HG03457 (cell line): ENCODE measurements at regions not wholly inside any gene's neighbourhood (a gene's known extent, or its start where the extent isn't known, plus 50 kb on each side); places are given as distances from the start of the nearest gene placed in this dataset.
"Not testable (repeated sequence)": the region's sequence is repeated elsewhere in the genome, so short reads cannot be mapped to it uniquely, and the experiment has no call there.

Experiments
- ATAC-seq: cut with Tn5 transposase; IDR thresholded peaks from one replicate; pipeline ENCODE4 v1.9.1; 2021; ENCODE audit warnings: moderate number of reproducible peaks; ENCODE audit not compliant: unreplicated experiment

DNA sequence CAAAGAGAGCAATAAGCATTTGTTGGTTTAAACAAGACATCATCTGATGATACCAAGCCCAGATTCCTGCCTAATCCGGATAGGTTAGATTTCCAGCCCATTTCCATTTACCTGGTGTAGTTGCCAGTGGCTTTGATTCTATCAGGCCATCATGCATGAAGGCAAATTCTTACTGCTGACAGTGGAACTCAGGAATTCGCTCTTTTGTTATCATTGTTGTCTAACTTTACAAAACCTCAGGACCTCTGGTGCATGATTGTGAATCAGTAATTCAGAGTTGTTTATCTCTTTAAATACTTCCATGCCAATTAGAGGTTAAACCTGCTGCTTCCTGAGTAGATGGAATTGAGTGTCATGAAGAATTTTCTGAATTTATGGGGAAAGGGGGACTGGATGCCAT lies 76.5 kb downstream of the C9orf152 start:
- ATAC-seq = no peak

DNA sequence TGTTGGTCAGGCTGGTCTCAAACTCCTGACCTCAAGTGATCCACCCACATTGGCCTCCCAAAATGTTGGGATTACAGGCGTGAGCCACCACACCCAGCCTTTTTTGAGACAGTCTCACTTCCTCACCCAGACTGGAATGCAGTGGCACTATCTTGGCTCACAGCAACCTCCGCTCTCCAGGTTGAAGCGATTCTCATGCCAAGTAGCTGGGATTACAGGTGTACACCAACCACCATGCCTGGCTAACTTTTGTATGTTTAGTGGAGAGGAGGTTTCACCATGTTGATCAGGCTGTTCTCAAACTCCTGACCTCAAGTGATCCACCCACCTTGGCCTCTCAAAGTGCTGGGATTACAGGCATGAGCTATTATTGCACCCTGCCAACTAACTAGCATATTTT lies 75.4 kb downstream of the C9orf152 start:
- not testable (repeated sequence) for ATAC-seq

- ATAC-seq = no peak
Observed at GRCh38 chr9:110133059-110133458, 74.9 kb downstream of the C9orf152 start.

DNA sequence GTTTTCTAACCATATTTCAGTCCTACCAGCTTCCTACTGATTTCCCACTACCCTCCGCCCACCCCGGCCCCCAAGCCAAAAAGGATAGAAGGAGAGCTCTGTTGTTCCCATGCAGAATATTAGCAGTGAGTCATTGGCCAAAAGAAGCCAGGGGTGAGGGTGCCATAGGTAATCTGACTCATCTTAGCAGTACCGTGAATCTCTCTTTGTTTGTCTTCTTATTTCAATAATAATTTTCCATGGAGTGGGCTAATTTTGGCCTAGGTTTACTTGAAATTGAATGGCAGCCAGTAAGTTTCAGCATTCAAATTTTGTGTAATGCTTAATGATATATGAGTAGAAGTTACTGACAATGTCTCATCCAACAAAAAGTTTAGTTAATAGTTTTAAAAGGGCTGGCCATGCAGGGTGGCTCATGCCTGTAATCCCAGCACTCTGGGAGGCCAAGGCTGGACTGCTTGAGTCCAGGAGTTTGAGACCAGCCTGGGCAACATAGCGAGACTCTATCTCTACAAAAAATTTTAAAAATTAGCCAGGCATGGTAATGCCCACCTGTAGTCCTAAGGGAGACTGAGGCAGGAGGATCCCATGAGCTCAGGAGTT lies 74.2 kb downstream of the C9orf152 start:
- ATAC-seq = no peak

DNA sequence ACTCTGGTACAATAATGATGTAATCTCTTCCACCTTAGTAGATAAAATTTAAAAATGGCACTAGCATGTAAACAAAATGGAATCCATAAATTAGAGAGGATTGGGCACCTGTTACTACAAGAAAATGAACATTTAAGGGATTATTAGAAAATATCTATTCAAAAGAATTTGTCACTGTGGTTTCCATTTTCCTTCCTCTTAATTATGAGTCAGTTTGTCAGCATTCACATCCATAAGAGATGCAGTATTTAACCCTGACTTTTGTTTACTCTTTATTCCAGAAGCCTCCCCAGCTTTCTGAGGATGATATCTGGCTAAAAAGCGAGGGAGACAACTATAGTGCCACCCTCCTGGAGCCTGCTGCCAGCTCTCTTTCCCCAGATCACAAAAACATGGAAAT lies 72.1 kb downstream of the C9orf152 start:
- ATAC-seq = no peak

DNA sequence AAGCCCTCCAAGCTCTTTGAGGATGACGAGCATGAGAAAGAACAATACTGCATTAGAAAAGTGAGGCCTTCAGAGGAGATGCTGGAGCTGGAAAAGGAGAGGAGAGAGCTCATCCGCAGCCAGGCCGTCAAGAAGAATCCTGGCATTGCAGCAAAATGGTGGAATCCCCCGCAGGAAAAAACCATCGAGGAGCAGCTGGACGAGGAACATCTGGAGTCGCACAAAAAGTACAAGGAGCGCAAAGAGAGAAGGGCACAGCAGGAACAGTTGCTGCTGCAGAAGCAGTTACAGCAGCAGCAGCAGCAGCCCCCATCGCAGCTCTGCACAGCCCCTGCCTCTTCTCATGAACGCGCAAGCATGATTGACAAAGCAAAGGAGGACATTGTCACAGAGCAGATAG lies 71.2 kb downstream of the C9orf152 start:
- no peak for ATAC-seq

DNA sequence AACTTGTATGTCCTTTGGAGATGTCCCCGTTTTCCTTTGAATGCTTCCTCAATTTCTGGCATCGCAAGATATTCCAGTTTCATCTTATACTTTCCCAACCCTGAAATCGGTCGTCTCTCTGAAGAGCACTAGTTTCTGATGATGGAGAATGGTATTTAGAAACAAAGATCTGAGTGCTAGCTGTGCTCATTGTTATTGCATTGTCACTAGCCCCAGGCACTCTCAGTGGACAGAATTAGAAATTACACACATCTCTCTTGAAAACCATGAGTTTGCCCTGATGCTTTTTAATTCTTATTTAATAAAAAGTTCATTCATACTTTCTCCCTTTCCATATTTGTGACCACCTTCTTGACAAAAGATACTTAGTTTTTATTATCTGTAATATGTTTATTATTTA lies 67.7 kb downstream of the C9orf152 start:
- ATAC-seq = no peak

DNA sequence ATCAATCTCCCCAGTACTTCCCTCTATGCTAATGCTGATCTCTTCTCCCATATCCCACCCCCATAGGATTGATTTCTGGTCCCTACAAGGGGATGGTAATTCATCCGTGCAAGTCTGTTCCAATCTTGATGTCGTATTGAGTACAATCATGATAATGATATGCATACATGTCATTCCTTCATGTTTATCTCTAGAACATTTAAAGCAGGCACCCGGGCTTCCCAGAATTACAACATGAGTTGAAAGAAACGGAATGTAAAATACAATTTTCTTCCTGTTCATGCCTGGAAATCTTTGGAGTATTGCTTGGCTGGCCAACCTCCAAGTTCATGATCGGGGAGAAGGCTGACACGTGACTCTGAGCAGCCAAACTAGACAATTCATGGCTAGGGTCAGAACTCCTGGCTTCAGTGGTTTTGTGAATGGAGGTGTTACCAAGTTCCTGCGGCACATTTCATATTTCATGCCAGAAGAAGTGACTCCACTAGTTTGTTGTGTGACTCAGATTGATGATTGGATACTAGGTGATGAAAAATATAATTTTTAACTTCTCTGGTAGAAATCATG lies 66.6 kb downstream of the C9orf152 start:
- ATAC-seq = no peak

DNA sequence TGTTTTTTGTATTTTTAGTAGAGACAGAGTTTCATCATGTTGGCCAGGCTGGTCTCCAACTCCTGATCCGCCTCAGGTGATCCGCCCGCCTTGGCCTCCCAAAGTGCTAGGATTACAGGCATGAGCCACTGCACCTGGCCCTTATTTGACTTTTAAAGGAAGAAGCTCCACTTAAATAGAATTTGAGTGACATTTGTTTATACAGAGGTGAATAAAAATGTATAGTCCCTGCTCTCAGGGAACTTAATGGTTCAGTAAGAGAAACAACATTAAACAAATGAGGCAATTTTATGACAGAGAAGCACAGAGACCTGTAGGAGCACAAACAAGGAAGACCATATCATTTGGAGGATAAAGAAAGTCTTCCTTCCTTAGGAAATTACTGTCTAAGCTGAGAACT lies 65.7 kb downstream of the C9orf152 start:
- ATAC-seq = no peak

- ATAC-seq = no peak
Observed at GRCh38 chr9:110142868-110143481, 65.0 kb downstream of the C9orf152 start.

DNA sequence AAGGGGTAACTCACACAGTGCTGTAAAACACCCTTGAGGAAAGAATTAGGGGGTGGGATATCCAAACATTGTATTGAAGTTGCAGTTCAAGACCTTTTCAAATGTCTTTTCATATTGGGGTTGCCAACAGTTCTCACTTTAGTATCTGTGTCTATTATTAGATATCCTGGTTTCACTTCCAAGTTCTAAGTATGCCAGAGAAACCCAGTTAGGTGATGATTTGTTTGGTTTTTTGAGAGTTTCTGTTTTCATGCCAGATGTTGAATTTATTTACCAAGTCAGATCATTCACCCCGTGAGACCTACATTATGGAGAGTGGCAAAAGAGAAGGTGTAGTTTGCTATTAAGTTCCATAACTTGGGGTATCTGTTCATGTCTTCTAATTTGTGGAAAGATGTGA lies 64.5 kb downstream of the C9orf152 start:
- peak; percentile 50 for ATAC-seq

- peak; percentile 51 for ATAC-seq
Observed at GRCh38 chr9:110143950-110144545, 63.9 kb downstream of the C9orf152 start.

DNA sequence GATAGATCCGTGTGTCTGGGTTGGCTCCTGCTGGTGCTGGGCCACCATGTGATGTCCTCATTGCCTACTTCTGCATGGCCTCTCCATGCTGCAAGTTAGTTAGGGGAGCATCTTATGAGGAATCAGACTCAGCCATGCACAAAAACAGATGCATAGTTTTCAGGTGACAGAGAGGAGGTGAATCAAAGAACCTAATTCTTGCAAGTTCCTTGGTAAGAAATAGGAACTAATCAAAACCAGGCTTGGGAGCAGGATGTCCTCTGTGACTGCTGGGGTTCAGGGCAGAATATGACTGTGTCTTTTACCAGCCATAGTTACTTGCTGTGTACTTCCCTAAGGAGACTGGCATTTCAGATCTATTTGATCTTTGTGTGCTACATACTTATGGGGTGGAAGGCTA lies 61.6 kb downstream of the C9orf152 start:
- ATAC-seq = no peak

- peak; percentile 57 for ATAC-seq
Observed at GRCh38 chr9:110148384-110148783, 59.6 kb downstream of the C9orf152 start.

DNA sequence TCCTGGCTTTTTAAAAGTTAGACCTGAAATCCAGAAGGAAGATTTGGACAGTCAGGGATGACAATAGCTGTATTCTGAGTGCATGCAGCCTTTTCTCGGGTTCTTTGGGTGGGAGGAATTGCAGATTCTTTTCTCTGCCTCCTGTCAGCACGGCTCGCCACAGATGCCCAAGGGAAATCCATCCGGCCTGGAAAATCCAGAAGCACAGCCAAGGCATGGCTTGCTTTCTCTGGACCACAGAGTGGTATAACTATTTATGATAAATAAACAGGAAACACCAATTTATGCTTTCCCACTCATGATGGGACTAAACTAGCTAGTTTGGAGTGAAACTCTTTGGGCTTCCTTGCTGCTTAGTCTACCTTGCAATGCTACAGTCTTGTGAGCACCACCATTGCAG lies 59.1 kb downstream of the C9orf152 start:
- no peak for ATAC-seq
